HL-60 (cell line): ENCODE measurements at regions not wholly inside any gene's neighbourhood (a gene's known extent, or its start where the extent isn't known, plus 50 kb on each side); places are given as distances from the start of the nearest gene placed in this dataset.

Experiments used
- POLR2AphosphoS5 ChIP-seq: IDR thresholded peaks from 2 replicates; pipeline ENCODE4 v1.6.1; 2012; ENCODE audit warnings: low read depth
- TF ChIP-seq, protein P1 (sequence below): IDR thresholded peaks from one replicate; pipeline ENCODE4 v1.5.1; 2011; ENCODE audit warnings: low read length, control low read depth, inconsistent platforms; ENCODE audit not compliant: insufficient read depth
- TF ChIP-seq, protein P2 (sequence below): IDR thresholded peaks from 2 replicates; pipeline ENCODE4 v1.6.1; 2012; ENCODE audit warnings: low read depth; ENCODE audit not compliant: insufficient replicate concordance

DNA sequence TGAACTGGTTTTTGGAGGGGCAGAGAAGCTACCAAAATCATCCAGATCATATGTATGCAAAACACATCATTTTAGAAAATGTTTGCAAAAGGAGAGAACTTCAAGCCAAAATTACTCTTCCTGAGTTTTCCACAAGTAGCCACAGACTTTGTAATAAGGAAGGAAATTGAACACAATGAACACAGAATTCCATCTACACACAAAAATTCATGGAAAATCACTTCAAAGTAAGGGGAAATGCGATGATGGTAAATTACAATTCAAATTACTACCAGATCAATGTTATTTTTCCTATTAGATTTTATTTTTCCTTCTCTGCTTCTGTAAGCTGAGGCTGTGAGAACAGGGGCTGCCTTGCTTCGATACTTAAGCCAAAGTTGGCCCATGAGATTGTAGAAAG, 172.1 kb upstream of the ARL4C start:
- TF ChIP-seq, protein P1, sequence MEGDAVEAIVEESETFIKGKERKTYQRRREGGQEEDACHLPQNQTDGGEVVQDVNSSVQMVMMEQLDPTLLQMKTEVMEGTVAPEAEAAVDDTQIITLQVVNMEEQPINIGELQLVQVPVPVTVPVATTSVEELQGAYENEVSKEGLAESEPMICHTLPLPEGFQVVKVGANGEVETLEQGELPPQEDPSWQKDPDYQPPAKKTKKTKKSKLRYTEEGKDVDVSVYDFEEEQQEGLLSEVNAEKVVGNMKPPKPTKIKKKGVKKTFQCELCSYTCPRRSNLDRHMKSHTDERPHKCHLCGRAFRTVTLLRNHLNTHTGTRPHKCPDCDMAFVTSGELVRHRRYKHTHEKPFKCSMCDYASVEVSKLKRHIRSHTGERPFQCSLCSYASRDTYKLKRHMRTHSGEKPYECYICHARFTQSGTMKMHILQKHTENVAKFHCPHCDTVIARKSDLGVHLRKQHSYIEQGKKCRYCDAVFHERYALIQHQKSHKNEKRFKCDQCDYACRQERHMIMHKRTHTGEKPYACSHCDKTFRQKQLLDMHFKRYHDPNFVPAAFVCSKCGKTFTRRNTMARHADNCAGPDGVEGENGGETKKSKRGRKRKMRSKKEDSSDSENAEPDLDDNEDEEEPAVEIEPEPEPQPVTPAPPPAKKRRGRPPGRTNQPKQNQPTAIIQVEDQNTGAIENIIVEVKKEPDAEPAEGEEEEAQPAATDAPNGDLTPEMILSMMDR: no peak
- TF ChIP-seq, protein P2, sequence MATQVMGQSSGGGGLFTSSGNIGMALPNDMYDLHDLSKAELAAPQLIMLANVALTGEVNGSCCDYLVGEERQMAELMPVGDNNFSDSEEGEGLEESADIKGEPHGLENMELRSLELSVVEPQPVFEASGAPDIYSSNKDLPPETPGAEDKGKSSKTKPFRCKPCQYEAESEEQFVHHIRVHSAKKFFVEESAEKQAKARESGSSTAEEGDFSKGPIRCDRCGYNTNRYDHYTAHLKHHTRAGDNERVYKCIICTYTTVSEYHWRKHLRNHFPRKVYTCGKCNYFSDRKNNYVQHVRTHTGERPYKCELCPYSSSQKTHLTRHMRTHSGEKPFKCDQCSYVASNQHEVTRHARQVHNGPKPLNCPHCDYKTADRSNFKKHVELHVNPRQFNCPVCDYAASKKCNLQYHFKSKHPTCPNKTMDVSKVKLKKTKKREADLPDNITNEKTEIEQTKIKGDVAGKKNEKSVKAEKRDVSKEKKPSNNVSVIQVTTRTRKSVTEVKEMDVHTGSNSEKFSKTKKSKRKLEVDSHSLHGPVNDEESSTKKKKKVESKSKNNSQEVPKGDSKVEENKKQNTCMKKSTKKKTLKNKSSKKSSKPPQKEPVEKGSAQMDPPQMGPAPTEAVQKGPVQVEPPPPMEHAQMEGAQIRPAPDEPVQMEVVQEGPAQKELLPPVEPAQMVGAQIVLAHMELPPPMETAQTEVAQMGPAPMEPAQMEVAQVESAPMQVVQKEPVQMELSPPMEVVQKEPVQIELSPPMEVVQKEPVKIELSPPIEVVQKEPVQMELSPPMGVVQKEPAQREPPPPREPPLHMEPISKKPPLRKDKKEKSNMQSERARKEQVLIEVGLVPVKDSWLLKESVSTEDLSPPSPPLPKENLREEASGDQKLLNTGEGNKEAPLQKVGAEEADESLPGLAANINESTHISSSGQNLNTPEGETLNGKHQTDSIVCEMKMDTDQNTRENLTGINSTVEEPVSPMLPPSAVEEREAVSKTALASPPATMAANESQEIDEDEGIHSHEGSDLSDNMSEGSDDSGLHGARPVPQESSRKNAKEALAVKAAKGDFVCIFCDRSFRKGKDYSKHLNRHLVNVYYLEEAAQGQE: no peak
- TF ChIP-seq POLR2AphosphoS5: no peak
